ENCODE measurements at regions not wholly inside any gene's neighbourhood (a gene's known extent, or its start where the extent isn't known, plus 50 kb on each side); places are given as distances from the start of the nearest gene placed in this dataset.

DNA sequence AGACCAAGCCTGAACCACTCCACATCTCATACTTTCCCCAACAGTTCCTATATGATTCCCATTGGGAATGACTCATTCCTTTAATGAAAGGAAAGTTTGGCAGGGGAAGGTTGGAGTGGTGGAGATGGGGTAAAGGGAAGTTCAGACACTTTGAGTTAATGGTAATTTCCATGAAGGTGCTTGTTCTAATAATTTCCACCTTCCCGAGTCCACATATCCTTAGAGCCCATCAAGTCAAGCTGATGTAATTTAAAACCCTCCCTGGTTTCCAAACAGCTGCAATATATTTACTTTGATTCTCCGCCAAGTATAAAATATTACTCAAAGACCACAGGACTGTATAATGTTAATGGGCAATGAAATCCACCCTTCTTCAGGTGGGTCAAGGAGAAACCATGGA lies 95.0 kb upstream of the GALNT15 start (continued):
- no peak for TF ChIP-seq JUN (IDR thresholded peaks at IDR 0.05)
- no peak for TF ChIP-seq PHF8 (IDR thresholded peaks at IDR 0.05; ENCODE audit: borderline replicate concordance, low read depth)
- TF ChIP-seq NFE2L2 (conservative IDR thresholded peaks at IDR 0.05; ENCODE audit: low read length) = no peak

DNA sequence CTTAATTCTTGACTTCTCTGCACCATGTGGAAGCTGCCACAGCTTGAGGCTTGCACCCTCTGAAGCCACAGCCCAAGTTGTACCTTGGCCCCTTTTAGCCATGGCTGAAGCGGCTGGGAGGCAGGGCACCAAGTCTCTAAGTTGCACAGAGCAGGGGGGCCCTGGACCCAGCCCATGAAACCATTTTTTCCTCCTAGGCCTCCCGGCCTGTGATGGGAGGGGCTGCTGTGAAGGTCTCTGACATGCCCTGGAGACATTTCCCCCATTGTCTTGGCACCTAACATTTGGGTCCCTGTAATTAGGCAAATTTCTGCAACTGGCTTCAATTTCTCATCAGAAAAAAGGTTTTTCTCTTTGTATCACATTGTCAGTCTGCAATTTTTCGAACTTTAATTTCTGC lies 92.8 kb upstream of the GALNT15 start:
- no peak overlapping the region for H3K4me3 ChIP-seq
- POLR2A ChIA-PET = no interaction called here
- peaks cover 34% of the 10 kb centered on the region for H3K9me3 ChIP-seq
- no peak overlapping the region for H3K27ac ChIP-seq
- TF ChIP-seq RAD21 (conservative IDR thresholded peaks at IDR 0.05 in 1 of 2, IDR thresholded peaks at IDR 0.05 in 1 of 2) = no peak
- peak; percentile 98 for TF ChIP-seq ZFP36 (IDR thresholded peaks at IDR 0.05; ENCODE audit: borderline replicate concordance, partially characterized antibody)
- FAIRE-seq (no peak), DNase-seq (ENCODE audit: low read depth in 1 of 2, low spot score in 1 of 2) (no peak), ATAC-seq (no peak)
- H3K4me1 ChIP-seq = peaks cover 5% of the 10 kb centered on the region; the same call in 1 of the 3 replicates
- 57% methylated on average over 3 of the region's 3 CpGs for WGBS (ENCODE audit: missing lambda C conversion rate)
- H3K4me2 ChIP-seq = no peak overlapping the region
- CTCF ChIA-PET = no interaction called here

DNA sequence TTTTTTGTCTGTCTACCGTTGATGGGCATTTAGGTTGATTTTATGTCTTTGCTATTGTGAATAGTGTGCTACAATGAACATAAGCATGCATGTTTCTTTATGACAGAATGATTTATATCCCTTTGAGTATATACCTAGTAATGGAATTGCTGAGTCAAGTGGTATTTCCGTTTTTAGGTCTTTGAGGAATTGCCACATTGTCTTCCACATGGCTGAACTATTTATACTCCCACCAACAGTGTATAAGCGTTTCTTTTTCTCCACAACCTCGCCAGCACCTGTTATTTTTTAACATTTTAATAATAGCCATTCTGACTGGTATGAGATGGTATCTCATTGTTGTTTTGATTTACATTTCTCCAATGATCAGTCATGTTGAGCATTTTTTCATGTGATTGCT lies 89.6 kb upstream of the GALNT15 start:
- ATAC-seq (no peak), FAIRE-seq (no peak), DNase-seq (ENCODE audit: low read depth in 1 of 2, low spot score in 1 of 2) (no peak)
- Histone ChIP-seq H3K27ac (no peak overlapping the region), H3K9me3 (peaks cover 29% of the 10 kb centered on the region), H3K4me3 (no peak overlapping the region), H3K4me1 (peaks cover 6% of the 10 kb centered on the region), H3K4me2 (no peak overlapping the region)
- TF ChIP-seq MAFK (IDR thresholded peaks at IDR 0.05; ENCODE audit: partially characterized antibody) (peak; percentile 71), NPAS2 (CRISPR knock-in tag; IDR thresholded peaks at IDR 0.05; ENCODE audit: borderline replicate concordance) (no peak)
- ChIA-PET CTCF (interaction anchor here (0.7 kb wide), 1 partner anchor 9 kb away, joined by 3 read pairs; no protein-coding TSS in a partner anchor), POLR2A (no interaction called here)
- 56% methylated on average over 4 of the region's 4 CpGs for WGBS (ENCODE audit: missing lambda C conversion rate)

DNA sequence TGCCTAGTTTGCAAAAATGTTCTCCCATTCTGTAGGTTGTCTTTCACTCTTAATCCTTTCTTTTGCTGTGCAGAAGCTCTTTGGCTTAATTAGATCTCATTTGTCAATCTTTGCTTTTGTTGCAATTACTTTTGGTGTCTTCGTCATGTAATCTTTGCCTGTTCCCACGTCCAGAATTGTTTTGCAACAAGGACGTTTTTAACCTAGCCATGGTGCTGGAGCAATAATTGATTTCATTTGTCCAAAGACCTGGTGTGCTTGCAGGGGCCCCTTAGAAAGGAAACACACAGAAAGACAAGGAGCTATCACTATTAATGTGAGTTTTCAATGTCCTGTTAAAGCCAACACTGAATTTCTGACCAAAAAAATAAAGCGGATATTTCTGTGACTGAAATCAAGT lies 89.1 kb upstream of the GALNT15 start:
- no peak for FAIRE-seq
- TF ChIP-seq CEBPB (IDR thresholded peaks at IDR 0.05) (no peak), MAFK (IDR thresholded peaks at IDR 0.05; ENCODE audit: partially characterized antibody) (no peak)
- TF ChIP-seq, protein P1, sequence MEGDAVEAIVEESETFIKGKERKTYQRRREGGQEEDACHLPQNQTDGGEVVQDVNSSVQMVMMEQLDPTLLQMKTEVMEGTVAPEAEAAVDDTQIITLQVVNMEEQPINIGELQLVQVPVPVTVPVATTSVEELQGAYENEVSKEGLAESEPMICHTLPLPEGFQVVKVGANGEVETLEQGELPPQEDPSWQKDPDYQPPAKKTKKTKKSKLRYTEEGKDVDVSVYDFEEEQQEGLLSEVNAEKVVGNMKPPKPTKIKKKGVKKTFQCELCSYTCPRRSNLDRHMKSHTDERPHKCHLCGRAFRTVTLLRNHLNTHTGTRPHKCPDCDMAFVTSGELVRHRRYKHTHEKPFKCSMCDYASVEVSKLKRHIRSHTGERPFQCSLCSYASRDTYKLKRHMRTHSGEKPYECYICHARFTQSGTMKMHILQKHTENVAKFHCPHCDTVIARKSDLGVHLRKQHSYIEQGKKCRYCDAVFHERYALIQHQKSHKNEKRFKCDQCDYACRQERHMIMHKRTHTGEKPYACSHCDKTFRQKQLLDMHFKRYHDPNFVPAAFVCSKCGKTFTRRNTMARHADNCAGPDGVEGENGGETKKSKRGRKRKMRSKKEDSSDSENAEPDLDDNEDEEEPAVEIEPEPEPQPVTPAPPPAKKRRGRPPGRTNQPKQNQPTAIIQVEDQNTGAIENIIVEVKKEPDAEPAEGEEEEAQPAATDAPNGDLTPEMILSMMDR (IDR thresholded peaks at IDR 0.05) = no peak
- Histone ChIP-seq H3K4me2 (no peak overlapping the region), H3K4me1 (peaks cover 11% of the 10 kb centered on the region), H3K9me3 (peaks cover 24% of the 10 kb centered on the region), H3K4me3 (no peak overlapping the region), H3K27ac (no peak overlapping the region)
- ATAC-seq = no peak
- ChIA-PET POLR2A (no interaction called here), CTCF (interaction anchor here (0.7 to 1.3 kb wide), 2 partner anchors 9 to 25 kb away, joined by 3 to 4 read pairs; no protein-coding TSS in a partner anchor)
- no peak for DNase-seq (ENCODE audit: low read depth in 1 of 2, low spot score in 1 of 2)
- 57% methylated on average over 4 of the region's 4 CpGs for WGBS (ENCODE audit: missing lambda C conversion rate)

DNA sequence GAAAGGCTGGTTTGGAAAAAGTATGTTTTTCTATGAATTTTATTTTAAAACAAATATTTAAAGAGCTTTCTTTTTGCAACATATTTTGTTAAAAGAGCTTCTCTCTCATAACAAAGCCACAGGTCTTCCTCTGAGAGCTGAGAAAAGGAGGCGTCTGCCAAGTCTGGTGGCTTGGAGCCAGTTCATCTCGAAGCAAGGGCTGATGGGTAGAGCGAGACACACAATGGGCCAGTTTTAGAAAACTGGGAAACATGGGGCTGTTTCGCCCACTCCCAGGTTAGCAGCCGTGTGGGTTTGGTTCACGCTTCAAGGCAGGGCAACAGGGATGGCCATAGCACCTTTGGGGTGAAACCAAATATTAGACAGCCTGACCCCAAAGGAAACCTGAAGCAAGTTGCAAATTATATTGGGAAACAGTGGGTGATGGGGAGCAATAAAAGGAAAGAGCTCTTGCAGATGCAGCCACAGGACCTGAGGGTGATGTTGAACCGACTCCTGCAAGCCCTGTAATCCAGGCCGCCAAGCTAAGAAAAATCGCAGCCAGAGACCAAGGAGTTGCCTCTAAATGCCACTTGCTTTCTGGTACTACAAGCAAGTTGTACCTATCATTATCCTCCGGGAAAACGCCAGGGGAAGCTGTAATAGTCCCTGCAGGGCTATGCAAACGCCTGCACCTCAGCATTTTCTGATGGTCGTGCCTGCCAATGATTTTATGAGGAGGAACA lies 88.4 kb upstream of the GALNT15 start:
- Histone ChIP-seq H3K9me3 (peaks cover 17% of the 10 kb centered on the region), H3K27ac (peak overlapping the region in 1 of 2 experiments; percentile 13; a peak in 2 of 6 replicates), H3K4me3 (no peak overlapping the region), H3K4me2 (no peak overlapping the region), H3K4me1 (peaks cover 17% of the 10 kb centered on the region)
- TF ChIP-seq EP300 (IDR thresholded peaks at IDR 0.05) (no peak), MYC (IDR thresholded peaks at IDR 0.05; ENCODE audit: borderline replicate concordance, low read length) (no peak), FOXS1 (CRISPR knock-in tag; IDR thresholded peaks at IDR 0.05) (no peak), SREBF2 (IDR thresholded peaks at IDR 0.05) (no peak), SMC3 (IDR thresholded peaks at IDR 0.05) (no peak), POLR2AphosphoS2 (conservative IDR thresholded peaks at IDR 0.05; ENCODE audit: low read length) (no peak), CHD2 (IDR thresholded peaks at IDR 0.05; ENCODE audit: low read length, partially characterized antibody) (no peak), GATA3 (IDR thresholded peaks at IDR 0.05; ENCODE audit: borderline replicate concordance) (no peak), EHMT2 (IDR thresholded peaks at IDR 0.05; ENCODE audit: low read depth) (no peak), RNF2 (IDR thresholded peaks at IDR 0.05; ENCODE audit: borderline replicate concordance, low read depth) (no peak), JUNB (IDR thresholded peaks at IDR 0.05) (no peak), KDM1A (IDR thresholded peaks at IDR 0.05; ENCODE audit: low read depth) (no peak), CEBPB (IDR thresholded peaks at IDR 0.05) (no peak), ZSCAN20 (CRISPR knock-in tag; IDR thresholded peaks at IDR 0.05) (no peak), NR3C1 (IDR thresholded peaks at IDR 0.05) (no peak)
- TF ChIP-seq, protein P2, sequence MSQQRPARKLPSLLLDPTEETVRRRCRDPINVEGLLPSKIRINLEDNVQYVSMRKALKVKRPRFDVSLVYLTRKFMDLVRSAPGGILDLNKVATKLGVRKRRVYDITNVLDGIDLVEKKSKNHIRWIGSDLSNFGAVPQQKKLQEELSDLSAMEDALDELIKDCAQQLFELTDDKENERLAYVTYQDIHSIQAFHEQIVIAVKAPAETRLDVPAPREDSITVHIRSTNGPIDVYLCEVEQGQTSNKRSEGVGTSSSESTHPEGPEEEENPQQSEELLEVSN (IDR thresholded peaks at IDR 0.05; ENCODE audit: borderline replicate concordance, low read depth) = no peak
- DNase-seq (ENCODE audit: low read depth in 1 of 2, low spot score in 1 of 2) = no peak
- FAIRE-seq = no peak
- ATAC-seq = no peak
- POLR2A ChIA-PET = no interaction called here
- 77% methylated on average over 13 of the region's 13 CpGs for WGBS (ENCODE audit: missing lambda C conversion rate)
- CTCF ChIA-PET = interaction anchor here (1.0 to 1.3 kb wide), 2 partner anchors 26 to 28 kb away, joined by 4 read pairs; no protein-coding TSS in a partner anchor
